Brain pericyte (primary cell): ENCODE measurements at regions not wholly inside any gene's neighbourhood (a gene's known extent, or its start where the extent isn't known, plus 50 kb on each side); places are given as distances from the start of the nearest gene placed in this dataset.
"Not testable (repeated sequence)": the region's sequence is repeated elsewhere in the genome, so short reads cannot be mapped to it uniquely, and the experiment has no call there.

ENCODE experiments used
- DNase-seq: peaks from one replicate; pipeline ENCODE4 v3.0.0-alpha.2; 2012; ENCODE audit warnings: low read depth, low spot score

DNA sequence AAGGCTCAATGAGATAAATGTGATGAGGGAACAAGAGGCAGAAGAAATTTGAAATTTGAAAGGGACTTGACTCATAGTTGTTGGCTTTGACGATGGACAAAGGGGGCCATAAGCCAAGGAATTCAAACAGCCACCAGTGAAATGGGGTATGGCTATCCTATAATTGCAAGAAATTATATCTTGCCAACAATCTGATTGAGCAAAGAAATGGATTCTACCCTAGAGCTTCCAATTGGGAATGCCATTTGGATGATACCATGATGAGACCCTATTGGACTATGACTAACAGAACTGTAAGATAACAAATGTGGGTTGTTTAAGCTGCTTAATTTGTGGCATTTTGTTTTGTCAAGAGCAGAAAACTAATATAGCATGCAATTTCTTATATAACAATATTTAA is 270.1 kb upstream of the ARSJ start:
- no peak for DNase-seq

DNA sequence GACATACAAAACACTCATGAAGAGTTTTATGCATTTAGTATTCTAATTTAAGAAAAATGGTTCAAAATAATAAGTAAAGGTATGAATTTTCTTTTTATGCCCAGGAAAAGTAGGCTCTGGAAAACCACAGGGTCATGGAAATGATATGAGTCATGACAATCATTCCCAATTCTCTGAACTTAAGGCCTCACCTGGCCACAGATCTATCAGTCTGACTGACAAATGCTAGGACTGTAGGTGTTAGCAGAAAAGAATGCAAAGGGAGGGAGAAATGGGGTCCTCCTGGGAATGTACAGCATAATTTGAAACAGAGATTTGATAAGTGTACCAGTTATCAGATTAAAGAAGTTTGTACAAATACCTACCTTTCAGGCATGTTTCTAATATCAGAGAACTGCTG is 270.5 kb upstream of the ARSJ start:
- DNase-seq, result no peak

DNA sequence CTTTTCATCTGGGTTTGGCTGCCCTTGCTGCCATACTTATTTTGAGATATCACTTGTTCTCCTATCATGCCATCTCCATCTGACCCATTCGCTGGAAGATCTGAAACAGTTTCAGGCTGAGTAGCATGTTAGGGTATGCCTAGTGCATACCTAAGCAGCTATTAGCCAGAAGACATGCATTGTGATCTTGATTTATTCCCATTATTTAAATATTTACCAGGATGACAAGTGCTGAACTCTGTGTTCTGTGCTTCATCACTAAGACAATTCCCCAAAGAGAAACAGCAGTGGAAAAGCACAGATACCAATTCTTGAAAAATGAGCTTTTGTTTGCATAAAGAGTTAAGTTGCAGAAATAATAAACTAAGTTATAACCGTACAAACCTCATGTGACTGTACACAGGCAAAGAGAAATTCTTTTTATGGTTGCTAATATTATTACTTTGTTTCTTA is 271.0 kb upstream of the ARSJ start:
- peak; percentile 79 for DNase-seq

DNA sequence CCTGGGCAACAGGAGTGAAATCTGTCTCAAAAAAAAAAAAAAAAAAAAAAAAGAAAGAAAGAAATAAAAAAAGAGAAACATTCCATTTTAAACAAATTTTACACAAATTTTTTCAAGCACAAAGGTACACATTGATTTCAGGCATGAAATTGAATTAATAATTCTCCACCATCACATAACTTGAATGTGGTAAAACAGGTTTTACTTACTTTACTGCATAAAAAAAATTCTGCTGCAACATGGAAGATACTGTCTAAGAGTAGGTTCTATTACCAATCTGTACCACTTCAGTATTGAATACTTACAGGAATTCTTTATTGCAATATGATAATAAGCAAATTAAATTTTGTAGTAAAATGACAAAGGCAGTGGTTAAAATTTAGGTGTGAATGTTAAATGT is 271.6 kb upstream of the ARSJ start:
- DNase-seq, result no peak

DNA sequence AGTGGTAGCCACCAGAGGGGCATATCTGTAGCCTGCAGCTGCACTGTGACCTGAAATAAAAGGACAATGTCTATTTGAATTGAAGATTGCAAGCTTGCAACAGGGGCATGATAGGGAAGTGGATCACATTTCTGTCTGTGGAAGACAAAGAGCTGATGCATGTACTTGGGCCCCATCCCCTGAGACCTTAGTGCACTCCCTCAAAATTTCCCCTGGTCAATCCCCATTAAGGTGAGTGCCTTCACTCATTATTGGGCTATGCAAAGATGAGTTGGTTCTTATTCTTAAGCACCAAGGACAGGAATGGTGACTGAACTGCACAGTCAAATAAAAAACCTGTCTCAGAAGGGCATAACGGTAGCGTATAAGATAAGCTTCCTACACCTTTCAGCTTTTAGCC is 273.1 kb upstream of the ARSJ start:
- no peak for DNase-seq

DNA sequence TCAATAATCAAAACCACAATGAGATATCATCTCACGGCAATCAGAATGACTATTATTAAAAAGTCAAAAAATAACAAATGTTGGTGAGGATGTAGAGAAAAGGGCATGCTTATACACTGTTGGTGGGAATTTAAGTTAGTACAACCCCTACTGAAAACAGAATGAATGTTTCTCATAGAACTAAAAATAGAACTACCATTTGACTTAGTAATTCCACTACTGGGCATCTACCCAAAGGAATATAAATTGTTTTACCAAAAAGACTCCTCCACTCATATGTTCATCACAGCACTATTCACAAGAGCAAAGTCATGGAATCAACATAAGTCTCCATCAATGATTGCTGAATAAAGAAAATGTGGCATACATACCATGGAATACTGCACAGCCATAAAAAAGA is 278.1 kb upstream of the ARSJ start:
- peak; percentile 47 for DNase-seq

DNA sequence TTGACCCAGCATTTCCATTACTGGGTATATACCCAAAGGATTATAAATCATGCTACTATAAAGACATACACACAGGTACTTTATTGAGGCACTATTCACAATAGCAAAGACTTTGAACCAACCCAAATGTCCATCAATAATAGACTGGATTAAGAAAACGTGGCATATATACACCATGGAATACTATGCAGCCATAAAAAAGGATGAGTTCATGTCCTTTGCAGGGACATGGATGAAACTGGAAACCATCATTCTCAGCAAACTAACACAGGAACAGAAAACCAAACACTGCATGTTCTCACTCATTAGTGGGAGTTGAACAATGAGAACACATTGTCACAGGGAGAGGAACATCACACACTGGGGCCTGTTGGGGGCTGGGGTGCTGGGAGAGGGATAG is 283.0 kb upstream of the ARSJ start:
- not testable (repeated sequence) for DNase-seq

DNA sequence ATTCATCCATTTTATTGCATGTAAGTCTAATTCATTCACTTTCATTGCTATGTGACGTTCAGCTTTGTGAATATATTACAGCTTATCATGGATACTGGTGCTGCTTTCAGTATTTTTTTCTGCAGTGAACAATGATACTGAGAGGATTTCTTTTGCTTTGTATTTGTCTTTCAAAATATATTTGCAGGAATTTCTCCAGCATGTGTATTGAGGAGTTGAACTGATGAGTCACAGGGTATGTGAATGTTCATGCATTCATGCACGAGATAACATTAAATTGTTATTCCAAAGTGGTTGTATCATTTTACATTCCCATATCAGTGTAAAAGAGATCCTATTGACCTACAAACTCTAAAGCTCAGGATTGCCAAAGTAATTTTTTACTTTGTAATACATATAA is 283.8 kb upstream of the ARSJ start:
- no peak for DNase-seq

DNA sequence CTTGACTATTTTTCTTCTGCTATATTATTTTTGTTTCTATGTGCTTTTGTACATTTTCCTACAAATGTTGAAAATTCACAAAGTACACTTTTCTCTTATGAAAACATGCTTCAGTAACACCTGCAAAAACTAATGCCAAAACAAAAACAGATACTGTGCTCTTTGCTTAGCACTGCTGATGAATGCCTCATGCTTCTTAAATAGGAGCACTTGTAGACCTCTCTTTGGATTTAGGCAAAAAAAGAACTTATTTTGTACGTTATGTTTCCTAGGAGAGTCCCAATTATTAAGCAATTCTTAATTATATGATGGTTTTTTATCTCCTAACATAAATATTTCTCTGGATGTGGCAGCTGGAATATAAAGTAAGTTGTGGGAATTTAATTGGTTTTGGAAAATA is 285.0 kb upstream of the ARSJ start:
- no peak for DNase-seq

DNA sequence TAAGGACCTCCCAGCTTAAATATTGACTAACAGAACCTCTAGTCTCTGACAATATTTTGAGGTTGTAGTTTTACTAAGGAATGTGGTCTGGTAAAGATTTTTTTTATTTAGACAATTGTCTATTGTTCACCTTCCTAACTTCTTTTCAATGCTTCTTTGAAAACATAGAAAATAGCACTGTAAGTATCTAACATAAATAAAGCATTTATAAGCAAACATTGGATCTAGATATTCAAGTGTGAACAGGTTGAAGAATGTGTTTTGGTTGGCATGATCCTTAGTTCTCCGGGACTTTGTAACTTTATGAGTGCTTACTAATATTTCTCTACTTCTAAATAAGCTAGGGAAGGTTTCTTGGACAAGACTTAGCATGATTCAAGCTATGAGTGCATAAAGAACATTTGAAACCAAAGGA is 285.4 kb upstream of the ARSJ start:
- no peak for DNase-seq

DNA sequence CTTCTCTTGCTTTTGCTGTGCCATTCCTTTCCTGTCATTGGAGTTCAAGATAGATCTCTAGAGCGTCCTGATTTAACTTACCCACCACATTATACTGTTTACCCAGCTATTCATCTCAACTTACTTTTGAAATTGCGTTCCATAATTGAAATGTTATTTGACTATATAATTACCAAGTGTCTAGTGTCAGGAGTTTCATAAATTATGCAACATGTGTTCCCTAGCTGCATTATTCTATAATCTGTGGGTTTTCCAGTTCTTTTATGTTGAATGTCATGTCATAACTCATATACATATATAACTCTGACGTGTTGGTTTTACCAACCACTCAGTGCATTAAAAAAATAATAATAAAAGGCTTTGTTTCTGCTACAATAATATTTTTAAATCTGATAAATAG is 285.9 kb upstream of the ARSJ start:
- DNase-seq, result no peak

DNA sequence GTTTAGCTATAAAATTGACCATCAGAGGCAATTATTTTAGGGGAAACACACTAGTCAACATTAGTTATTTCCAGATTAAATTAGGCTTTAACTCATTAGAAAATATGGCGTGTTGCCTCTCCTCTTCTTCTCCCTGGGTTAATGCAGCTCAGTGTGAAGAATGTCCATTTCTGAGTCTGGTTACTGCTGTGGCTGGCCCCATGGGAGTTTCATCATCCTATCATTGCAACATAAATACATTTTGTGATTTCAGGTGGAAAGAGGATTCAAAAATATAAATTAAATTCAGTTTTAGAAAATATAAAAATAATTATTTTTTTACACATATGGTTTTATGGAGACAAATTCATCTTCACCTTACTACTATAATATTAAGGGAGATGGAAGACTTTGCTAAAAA is 288.5 kb upstream of the ARSJ start:
- no peak for DNase-seq

DNA sequence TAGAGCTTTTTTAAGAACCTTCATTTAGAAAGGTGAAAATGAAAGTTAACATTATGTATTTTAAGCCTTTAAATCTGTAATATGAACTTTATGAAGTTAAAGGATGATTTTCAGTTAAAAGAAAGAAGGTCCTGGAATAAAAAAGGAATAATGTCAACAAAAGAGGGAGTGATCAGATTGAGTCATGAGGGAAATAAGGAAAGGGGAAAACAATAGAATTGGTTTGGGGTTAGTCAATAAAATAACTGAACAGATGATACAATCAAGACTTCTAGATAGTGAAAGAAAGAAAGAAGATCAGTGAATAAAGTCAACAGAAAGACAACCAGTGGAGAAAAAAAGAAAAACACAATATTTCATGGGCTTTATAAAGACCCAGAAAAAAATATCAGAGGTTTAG is 291.6 kb upstream of the ARSJ start:
- DNase-seq, result no peak

DNA sequence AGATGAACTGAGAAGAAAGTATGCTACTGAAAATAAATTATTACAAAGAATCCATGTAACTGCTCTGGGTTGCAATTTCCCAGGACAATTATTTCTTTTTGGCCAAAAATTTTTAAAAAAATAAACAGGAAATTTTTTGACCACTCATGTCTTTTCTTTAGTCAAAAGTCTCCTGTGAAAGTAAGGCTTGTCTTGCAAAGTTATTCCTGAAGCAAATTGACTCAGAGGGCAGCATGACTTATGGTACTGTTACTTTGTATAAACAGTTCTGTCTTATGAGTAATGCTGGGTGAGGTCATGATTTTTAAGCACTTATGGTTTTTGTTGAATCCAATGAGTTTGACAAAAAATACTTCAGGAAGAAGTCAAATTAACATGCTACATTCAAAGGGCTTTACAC is 292.8 kb upstream of the ARSJ start:
- peak; percentile 86 for DNase-seq

DNA sequence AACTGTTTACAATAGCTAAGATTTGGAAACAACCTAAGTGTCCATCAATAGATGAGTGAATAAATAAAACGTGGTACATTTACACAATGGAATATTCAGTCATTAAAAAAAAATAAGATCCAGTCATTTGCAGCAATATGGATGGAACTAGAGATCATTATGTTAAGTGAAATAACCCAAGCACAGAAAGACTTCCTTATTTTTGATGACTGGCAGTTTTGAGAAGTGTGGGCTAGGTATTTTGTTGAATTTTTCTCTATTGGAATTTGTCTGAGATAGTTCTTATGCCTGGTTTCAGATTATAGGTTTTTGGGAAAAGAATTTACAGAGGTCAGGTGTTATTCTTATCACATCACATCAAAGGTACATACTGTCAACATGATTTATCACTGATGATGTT is 293.8 kb upstream of the ARSJ start:
- no peak for DNase-seq

DNA sequence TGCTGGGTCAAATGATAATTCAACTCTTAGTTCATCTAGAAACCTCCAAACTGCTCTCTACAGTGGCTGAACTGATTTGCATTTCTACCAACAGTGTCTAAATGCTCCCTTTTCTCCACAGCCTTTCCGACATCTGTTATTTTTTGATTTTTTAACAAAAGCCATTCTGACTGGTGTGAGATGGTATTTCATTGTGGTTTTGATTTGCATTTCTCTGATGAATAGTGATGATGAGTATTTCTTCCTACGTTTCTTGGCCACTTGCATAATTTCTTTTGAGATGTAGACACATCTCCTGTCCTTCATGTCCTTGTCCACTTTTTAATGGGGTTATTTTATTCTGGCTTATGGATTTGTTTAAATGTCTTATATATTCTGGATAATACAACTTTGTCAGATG is 298.2 kb upstream of the ARSJ start:
- DNase-seq, result no peak

DNA sequence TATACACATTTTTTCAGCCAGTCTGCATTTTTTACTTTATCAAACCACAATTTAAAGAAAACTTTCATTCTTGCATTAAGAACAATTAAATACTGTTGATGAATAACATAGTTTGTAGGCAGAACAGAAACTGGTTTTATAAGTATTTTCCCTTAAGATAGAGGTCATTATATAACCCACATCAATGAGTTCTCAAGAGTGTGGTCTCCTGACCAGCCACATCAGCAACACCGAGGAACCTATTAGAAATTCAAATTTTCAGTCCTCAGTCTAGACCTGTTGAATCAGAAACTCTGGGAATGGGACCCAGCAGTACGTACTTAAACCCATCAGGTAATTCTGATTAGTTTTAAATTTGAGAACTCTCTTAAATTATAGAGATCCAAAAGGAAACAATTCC is 299.6 kb upstream of the ARSJ start:
- DNase-seq, result no peak

DNA sequence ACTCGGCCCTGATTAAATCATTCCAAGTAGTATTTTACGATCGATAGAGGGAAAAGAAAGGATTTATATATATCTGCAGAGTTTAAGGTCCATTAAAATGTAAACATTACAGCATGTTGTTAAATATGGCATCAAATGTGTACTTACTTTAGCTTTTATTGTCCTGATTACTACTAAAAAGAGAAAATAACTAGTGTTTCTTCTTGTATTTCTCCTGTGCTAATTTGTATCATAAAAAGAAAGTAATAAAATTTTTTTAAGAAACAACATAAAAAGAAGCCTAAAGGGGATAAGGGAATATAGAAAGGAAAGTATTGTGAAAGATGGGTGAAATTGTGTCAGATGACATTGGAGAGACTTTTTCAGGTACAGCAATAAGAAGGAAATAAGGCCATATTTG is 300.3 kb upstream of the ARSJ start:
- no peak for DNase-seq

DNA sequence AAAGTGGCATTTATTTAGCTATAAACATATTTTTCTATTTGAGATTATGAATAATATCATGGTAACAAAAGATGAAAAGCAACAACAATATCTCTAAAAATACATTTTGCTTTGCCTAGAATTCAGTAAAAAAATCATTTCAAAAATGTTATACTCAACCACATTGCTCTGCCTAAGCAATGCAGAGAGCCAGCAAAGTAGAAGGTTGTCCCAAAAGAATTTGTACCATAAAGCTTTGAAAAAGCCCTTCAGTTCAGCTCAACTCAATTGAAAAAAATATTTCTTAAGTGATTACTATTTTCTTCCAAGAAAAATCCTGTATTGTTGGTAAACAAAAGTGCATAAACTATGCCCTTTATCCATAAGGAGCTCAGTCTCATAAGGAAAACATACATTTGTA is 301.2 kb upstream of the ARSJ start:
- no peak for DNase-seq

DNA sequence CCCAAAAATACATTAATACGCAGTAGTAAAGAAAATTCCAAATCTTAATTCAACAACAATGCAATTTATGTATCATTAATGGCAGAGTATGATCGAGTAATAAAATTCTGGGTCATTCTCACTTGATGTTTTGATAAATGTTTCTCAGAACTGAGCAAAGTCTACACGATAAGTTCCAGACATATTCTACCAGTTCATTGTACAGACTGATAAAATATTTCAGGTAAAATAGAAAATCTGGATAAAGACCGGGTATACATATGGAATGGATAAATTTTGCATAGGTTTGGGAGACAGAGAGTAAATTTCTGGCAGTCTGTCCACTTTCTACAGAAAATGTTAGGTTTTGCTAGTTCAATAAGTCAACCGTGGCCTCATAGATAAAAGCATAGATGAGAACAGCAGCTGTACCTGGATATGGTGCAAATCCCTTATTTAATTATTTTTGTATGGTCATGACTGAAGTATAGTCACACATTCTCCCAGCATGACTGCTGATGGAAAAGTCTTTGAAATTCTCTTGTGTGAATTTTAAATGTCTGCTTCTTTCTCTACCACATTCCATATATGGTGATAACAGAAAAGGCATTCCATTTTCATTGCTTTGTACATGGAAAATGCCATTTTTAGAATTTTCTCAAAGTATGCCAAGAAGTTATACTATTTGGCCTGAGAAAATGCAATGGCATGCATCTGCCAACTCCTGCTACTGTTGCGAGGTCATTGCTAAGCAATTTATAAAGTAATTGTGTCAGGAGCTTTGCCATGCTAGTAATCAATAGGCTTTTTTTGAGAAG is 301.9 kb upstream of the ARSJ start:
- DNase-seq, result no peak

DNA sequence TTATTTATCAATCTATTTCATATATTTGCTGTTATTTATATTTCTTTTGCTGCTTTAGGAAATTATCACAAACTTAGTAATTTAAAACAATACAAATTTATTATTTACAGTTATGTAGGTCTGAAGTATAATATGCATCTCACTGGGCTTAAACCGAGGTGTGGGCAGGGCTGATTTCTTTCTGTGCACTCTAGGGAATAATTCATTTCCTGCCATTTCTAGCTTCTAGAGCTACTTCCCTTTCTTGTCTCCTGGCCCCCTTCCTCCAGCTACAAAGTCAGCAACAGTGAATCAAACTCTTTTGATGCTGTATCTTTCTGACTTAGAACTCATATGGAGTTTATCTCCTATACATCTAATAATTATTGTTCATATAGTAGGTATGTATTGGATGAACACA is 303.5 kb upstream of the ARSJ start:
- DNase-seq, result no peak

DNA sequence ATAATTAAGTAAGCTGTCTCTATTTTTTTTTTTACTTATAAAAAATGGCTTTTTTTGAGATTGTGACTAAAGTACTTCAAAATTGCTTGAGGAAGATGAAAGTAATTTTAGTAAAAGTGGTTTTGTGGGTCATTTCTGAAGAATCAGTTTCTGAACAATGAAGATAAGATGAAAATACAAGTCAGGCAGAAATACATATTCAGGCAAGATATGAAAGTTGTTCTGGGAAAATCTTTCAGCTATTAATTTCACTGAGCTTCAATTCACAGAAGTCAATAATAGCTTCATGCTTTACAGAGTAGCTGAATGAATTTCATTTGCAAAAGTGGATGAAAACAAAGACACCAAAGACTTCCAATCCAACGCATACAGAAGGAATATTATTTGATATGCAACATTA is 305.2 kb upstream of the ARSJ start:
- DNase-seq, result no peak

DNA sequence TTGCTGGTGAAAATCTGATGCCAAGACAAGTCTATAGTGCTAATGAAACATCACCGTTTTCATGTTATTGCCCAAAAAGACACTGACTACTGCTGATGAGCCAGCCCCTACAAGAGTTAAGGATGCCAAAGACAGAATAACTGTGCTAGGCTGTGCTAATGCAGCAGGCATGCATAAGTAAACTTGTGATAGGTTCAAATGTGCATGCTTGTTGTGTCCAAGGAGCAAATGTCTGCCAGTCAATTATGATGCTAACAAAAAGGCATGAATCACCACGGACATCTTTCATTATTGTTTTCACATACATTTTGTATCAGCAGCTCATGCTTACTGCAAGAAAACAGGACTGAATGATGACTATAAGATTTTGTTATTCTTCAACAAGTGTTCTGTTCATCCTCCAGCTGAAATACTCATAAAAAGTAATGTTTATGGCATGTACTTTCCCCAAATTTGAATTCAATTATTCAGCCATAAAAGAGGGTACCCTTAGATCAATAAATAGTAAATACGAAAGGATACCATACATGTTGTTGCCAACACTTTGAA is 306.9 kb upstream of the ARSJ start:
- no peak for DNase-seq
